ENCODE measurements at regions not wholly inside any gene's neighbourhood (a gene's known extent, or its start where the extent isn't known, plus 50 kb on each side); places are given as distances from the start of the nearest gene placed in this dataset.

- TF ChIP-seq POU6F1 (CRISPR knock-in tag; IDR thresholded peaks at IDR 0.05; ENCODE audit: borderline replicate concordance, low read depth) (no peak), TOX (CRISPR knock-in tag; IDR thresholded peaks at IDR 0.05; ENCODE audit: borderline replicate concordance) (no peak), ZNF565 (CRISPR knock-in tag; conservative IDR thresholded peaks at IDR 0.05; ENCODE audit: low read depth) (no peak), ISL1 (CRISPR knock-in tag; IDR thresholded peaks at IDR 0.05) (no peak), BACH2 (CRISPR knock-in tag; IDR thresholded peaks at IDR 0.05; ENCODE audit: borderline replicate concordance) (no peak), CREB5 (CRISPR knock-in tag; IDR thresholded peaks at IDR 0.05; ENCODE audit: low read depth) (no peak), ZNF8 (CRISPR knock-in tag; IDR thresholded peaks at IDR 0.05) (no peak), SNAI2 (CRISPR knock-in tag; IDR thresholded peaks at IDR 0.05) (no peak), ZC3H10 (CRISPR knock-in tag; IDR thresholded peaks at IDR 0.05) (no peak), ZFP30 (CRISPR knock-in tag; IDR thresholded peaks at IDR 0.05) (no peak), PATZ1 (CRISPR knock-in tag; IDR thresholded peaks at IDR 0.05; ENCODE audit: borderline replicate concordance) (no peak)
- no peak for ATAC-seq
Observed at GRCh38 chr22:49500942-49501395, 326.7 kb downstream of the BRD1 start.

GRCh38 chr22:49500076-49500460 lies 327.6 kb downstream of the BRD1 start:
- no peak for TF ChIP-seq ARNTL (CRISPR knock-in tag; IDR thresholded peaks at IDR 0.05; ENCODE audit: borderline replicate concordance, low read depth)
- no peak for TF ChIP-seq PPARA (CRISPR knock-in tag; IDR thresholded peaks at IDR 0.05; ENCODE audit: borderline replicate concordance)
- TF ChIP-seq CSRNP3 (CRISPR knock-in tag; IDR thresholded peaks at IDR 0.05), result no peak
- TF ChIP-seq TSHZ2 (CRISPR knock-in tag; IDR thresholded peaks at IDR 0.05), result no peak
- TF ChIP-seq GLIS3 (CRISPR knock-in tag; IDR thresholded peaks at IDR 0.05), result no peak
- no peak for TF ChIP-seq CSDC2 (CRISPR knock-in tag; IDR thresholded peaks at IDR 0.05)
- TF ChIP-seq POU6F1 (CRISPR knock-in tag; IDR thresholded peaks at IDR 0.05; ENCODE audit: borderline replicate concordance, low read depth), result no peak
- no peak for TF ChIP-seq CREB5 (CRISPR knock-in tag; IDR thresholded peaks at IDR 0.05; ENCODE audit: low read depth)
- no peak for TF ChIP-seq ESRRG (CRISPR knock-in tag; IDR thresholded peaks at IDR 0.05)
- TF ChIP-seq TOX (CRISPR knock-in tag; IDR thresholded peaks at IDR 0.05; ENCODE audit: borderline replicate concordance), result no peak
- no peak for TF ChIP-seq TCF4 (CRISPR knock-in tag; IDR thresholded peaks at IDR 0.05; ENCODE audit: borderline replicate concordance)
- TF ChIP-seq ZNF70 (CRISPR knock-in tag; IDR thresholded peaks at IDR 0.05), result no peak
- no peak for TF ChIP-seq ZNF8 (CRISPR knock-in tag; IDR thresholded peaks at IDR 0.05)
- no peak for TF ChIP-seq ZC3H10 (CRISPR knock-in tag; IDR thresholded peaks at IDR 0.05)
- no peak for TF ChIP-seq ZFP3 (CRISPR knock-in tag; IDR thresholded peaks at IDR 0.05)
- no peak for TF ChIP-seq BACH2 (CRISPR knock-in tag; IDR thresholded peaks at IDR 0.05; ENCODE audit: borderline replicate concordance)
- TF ChIP-seq OSR1 (CRISPR knock-in tag; IDR thresholded peaks at IDR 0.05), result no peak
- ATAC-seq, result no peak

Data from SK-N-SH treated with all-trans-retinoic acid at 6 μM for 48 hours (cell line).